H7 (cell line): ENCODE measurements at regions not wholly inside any gene's neighbourhood (a gene's known extent, or its start where the extent isn't known, plus 50 kb on each side); places are given as distances from the start of the nearest gene placed in this dataset.
"Not testable (repeated sequence)": the region's sequence is repeated elsewhere in the genome, so short reads cannot be mapped to it uniquely, and the experiment has no call there.

Source experiments
- DNase-seq: peaks from one replicate; pipeline ENCODE4 v3.0.0; 2012
- H3K27me3 ChIP-seq: 2 replicates; pipeline ENCODE4 v1.6.0; 2011; ENCODE audit warnings: mild to moderate bottlenecking, low read length; ENCODE audit not compliant: control insufficient read depth, insufficient read depth
- H3K36me3 ChIP-seq: replicated peaks from 2 replicates; pipeline ENCODE4 v1.5.1; 2011; ENCODE audit warnings: low read length; ENCODE audit not compliant: control insufficient read depth, insufficient read depth
- H3K4me3 ChIP-seq: 2 replicates; pipeline ENCODE4 v1.5.1; 2011; ENCODE audit warnings: low read depth, mild to moderate bottlenecking, control low read depth, low read length, moderate library complexity; ENCODE audit not compliant: insufficient read depth

- Histone ChIP-seq H3K27me3 (no peaks in the 10 kb centered on the region), H3K36me3 (no peaks in the 10 kb centered on the region), H3K4me3 (no peak overlapping the region)
- DNase-seq: no peak
These were observed 108.2 kb upstream of the TNFSF4 start for GRCh38 chr1:173315296-173315695.

- no peaks in the 10 kb centered on the region for H3K27me3 ChIP-seq
These were observed 111.7 kb upstream of the TNFSF4 start for GRCh38 chr1:173318788-173319187.

GRCh38 chr1:173324352-173324751 is 117.2 kb upstream of the TNFSF4 start:
- H3K27me3 ChIP-seq, H3K4me3 ChIP-seq, H3K36me3 ChIP-seq, DNase-seq: not testable (repeated sequence)

More at GRCh38 chr1:173318788-173319187, 111.7 kb upstream of the TNFSF4 start:
- Histone ChIP-seq H3K4me3 (no peak overlapping the region), H3K36me3 (no peaks in the 10 kb centered on the region)
- DNase-seq: no peak

- DNase-seq, H3K27me3 ChIP-seq: not testable (repeated sequence)
These were observed 120.9 kb upstream of the TNFSF4 start for GRCh38 chr1:173327987-173328386.

GRCh38 chr1:173328961-173329360 is 121.8 kb upstream of the TNFSF4 start:
- Histone ChIP-seq H3K36me3 (no peaks in the 10 kb centered on the region), H3K27me3 (no peaks in the 10 kb centered on the region), H3K4me3 (no peak overlapping the region)
- no peak for DNase-seq

More at GRCh38 chr1:173327987-173328386, 120.9 kb upstream of the TNFSF4 start:
- not testable (repeated sequence) for H3K4me3 ChIP-seq, H3K36me3 ChIP-seq

- no peak for DNase-seq
- Histone ChIP-seq H3K36me3 (no peaks in the 10 kb centered on the region), H3K4me3 (no peak overlapping the region), H3K27me3 (no peaks in the 10 kb centered on the region)
These were observed 122.6 kb upstream of the TNFSF4 start for GRCh38 chr1:173329726-173330125.

- Histone ChIP-seq H3K27me3 (no peaks in the 10 kb centered on the region), H3K4me3 (no peak overlapping the region), H3K36me3 (no peaks in the 10 kb centered on the region)
- no peak for DNase-seq
These were observed 123.2 kb upstream of the TNFSF4 start for GRCh38 chr1:173330149-173330951.

- not testable (repeated sequence) for H3K27me3 ChIP-seq, H3K36me3 ChIP-seq, H3K4me3 ChIP-seq, DNase-seq
These were observed 123.9 kb upstream of the TNFSF4 start for GRCh38 chr1:173330952-173331548.

GRCh38 chr1:173332026-173332425 is 124.9 kb upstream of the TNFSF4 start:
- Histone ChIP-seq H3K4me3 (no peak overlapping the region), H3K27me3 (no peaks in the 10 kb centered on the region), H3K36me3 (no peaks in the 10 kb centered on the region)
- no peak for DNase-seq

GRCh38 chr1:173333581-173333980 is 126.5 kb upstream of the TNFSF4 start:
- Histone ChIP-seq H3K36me3 (no peaks in the 10 kb centered on the region), H3K4me3 (no peak overlapping the region), H3K27me3 (no peaks in the 10 kb centered on the region)
- DNase-seq: no peak

GRCh38 chr1:173337126-173337525 is 130.0 kb upstream of the TNFSF4 start:
- H3K27me3 ChIP-seq: no peaks in the 10 kb centered on the region

GRCh38 chr1:173341307-173341706 is 134.2 kb upstream of the TNFSF4 start:
- Histone ChIP-seq H3K27me3 (no peaks in the 10 kb centered on the region), H3K4me3 (no peak overlapping the region), H3K36me3 (no peaks in the 10 kb centered on the region)
- no peak for DNase-seq

More at GRCh38 chr1:173337126-173337525, 130.0 kb upstream of the TNFSF4 start:
- H3K4me3 ChIP-seq: no peak overlapping the region
- DNase-seq: no peak
- H3K36me3 ChIP-seq: no peaks in the 10 kb centered on the region

GRCh38 chr1:173341971-173342370 is 134.8 kb upstream of the TNFSF4 start:
- no peak overlapping the region for H3K4me3 ChIP-seq
- H3K36me3 ChIP-seq: no peaks in the 10 kb centered on the region
- DNase-seq: no peak
- H3K27me3 ChIP-seq: no peaks in the 10 kb centered on the region

GRCh38 chr1:173342736-173343135 is 134.4 kb upstream of the PRDX6 start:
- no peak for DNase-seq
- Histone ChIP-seq H3K36me3 (no peaks in the 10 kb centered on the region), H3K4me3 (no peak overlapping the region), H3K27me3 (no peaks in the 10 kb centered on the region)

- Histone ChIP-seq H3K27me3 (no peaks in the 10 kb centered on the region), H3K4me3 (no peak overlapping the region), H3K36me3 (no peaks in the 10 kb centered on the region)
- no peak for DNase-seq
These were observed 132.9 kb upstream of the PRDX6 start for GRCh38 chr1:173344034-173344743.
